HEK293 (cell line): ENCODE measurements at regions not wholly inside any gene's neighbourhood (a gene's known extent, or its start where the extent isn't known, plus 50 kb on each side); places are given as distances from the start of the nearest gene placed in this dataset.

Experiments
- CTCF ChIA-PET: fragments of 350-600 bp; formaldehyde crosslinking; extraction: SDS; loops from one replicate; lab custom pipeline; 2021; ENCODE audit warnings: antibody characterized with exemption; lab: Yijun Ruan, JAX
- POLR2A ChIA-PET: fragments of 300-600 bp; formaldehyde crosslinking; extraction: SDS; loops from one replicate; lab custom pipeline; 2020; ENCODE audit warnings: antibody characterized with exemption, inconsistent platforms; lab: Yijun Ruan, JAX
- H3K27ac ChIP-seq: fragments of 200-500 bp; sonication (Bioruptor generic); 2 replicates; pipeline ENCODE4 v1.5.1; 2014; ENCODE audit warnings: low read depth, low read length, control low read depth, inconsistent platforms; ENCODE audit errors: extremely low read depth
- H3K36me3 ChIP-seq, 2 experiments: fragments of 200-500 bp in 1 of 2; sonication (Bioruptor generic) in 1 of 2; 1 replicate in 1 of 2; 2 replicates in 1 of 2; pipeline ENCODE4 v1.5.1; 2014 to 2017; ENCODE audit warnings: inconsistent platforms in 2 of 2, low read length in 2 of 2; ENCODE audit not compliant: control insufficient read depth in 2 of 2, insufficient read depth in 1 of 2
- H3K4me1 ChIP-seq: fragments of 200-500 bp; sonication (Bioruptor generic); 2 replicates; pipeline ENCODE4 v1.5.1; 2014; ENCODE audit warnings: mild to moderate bottlenecking, low read length, inconsistent platforms; ENCODE audit not compliant: control insufficient read depth, insufficient read depth
- H3K4me3 ChIP-seq: 2 replicates; pipeline ENCODE4 v1.5.1; 2011; ENCODE audit warnings: low read depth, mild to moderate bottlenecking, control low read depth, low read length, moderate library complexity
- H3K9me3 ChIP-seq: fragments of 200-500 bp; sonication (Bioruptor generic); 2 replicates; pipeline ENCODE4 v1.5.1; 2014; ENCODE audit warnings: low read depth, low read length, inconsistent platforms; ENCODE audit not compliant: control insufficient read depth, insufficient read depth
- HOXA7 ChIP-seq: sonication (generic); formaldehyde crosslinking; IDR thresholded peaks from 2 replicates; pipeline ENCODE4 v1.8.1; 2022; ENCODE audit warnings: missing genetic modification reagents, borderline replicate concordance
- KLF17 ChIP-seq: fragments of 450-650 bp; formaldehyde crosslinking; IDR thresholded peaks from 2 replicates; pipeline ENCODE4 v1.5.1; 2016; ENCODE audit warnings: missing biosample characterization, missing genetic modification characterization
- KLF7 ChIP-seq: fragments of 450-650 bp; formaldehyde crosslinking; IDR thresholded peaks from 2 replicates; pipeline ENCODE4 v1.5.1; 2016; ENCODE audit warnings: missing biosample characterization, missing genetic modification characterization, borderline replicate concordance
- OSR2 ChIP-seq: fragments of 450-650 bp; formaldehyde crosslinking; IDR thresholded peaks from 2 replicates; pipeline ENCODE4 v1.5.1; 2016; ENCODE audit warnings: missing biosample characterization, missing genetic modification characterization
- PRDM4 ChIP-seq: fragments of 450-650 bp; formaldehyde crosslinking; IDR thresholded peaks from 2 replicates; pipeline ENCODE4 v1.5.1; 2017; ENCODE audit warnings: missing biosample characterization, missing genetic modification characterization
- REST ChIP-seq: fragments of 450-650 bp; formaldehyde crosslinking; IDR thresholded peaks from 2 replicates; pipeline ENCODE4 v1.5.1; 2016; ENCODE audit warnings: missing biosample characterization, missing genetic modification characterization
- WT1 ChIP-seq: fragments of 450-650 bp; formaldehyde crosslinking; IDR thresholded peaks from 2 replicates; pipeline ENCODE4 v1.5.1; 2016; ENCODE audit warnings: missing biosample characterization, missing genetic modification characterization
- ZBTB48 ChIP-seq: fragments of 450-650 bp; formaldehyde crosslinking; IDR thresholded peaks from 2 replicates; pipeline ENCODE4 v1.5.1; 2016; ENCODE audit warnings: missing biosample characterization, missing genetic modification characterization
- ZBTB49 ChIP-seq: fragments of 450-650 bp; formaldehyde crosslinking; IDR thresholded peaks from 2 replicates; pipeline ENCODE4 v1.5.1; 2016; ENCODE audit warnings: missing biosample characterization, missing genetic modification characterization, low read depth
- ZFP69B ChIP-seq: fragments of 450-650 bp; formaldehyde crosslinking; IDR thresholded peaks from 2 replicates; pipeline ENCODE4 v1.5.1; 2016; ENCODE audit warnings: missing biosample characterization, missing genetic modification characterization
- ZNF16 ChIP-seq: fragments of 450-650 bp; formaldehyde crosslinking; IDR thresholded peaks from 2 replicates; pipeline ENCODE4 v1.5.1; 2016; ENCODE audit warnings: low read depth, missing biosample characterization, missing genetic modification characterization
- ZNF169 ChIP-seq: fragments of 450-650 bp; formaldehyde crosslinking; IDR thresholded peaks from 2 replicates; pipeline ENCODE4 v1.5.1; 2016; ENCODE audit warnings: missing biosample characterization, missing genetic modification characterization
- ZNF175 ChIP-seq: fragments of 450-650 bp; formaldehyde crosslinking; IDR thresholded peaks from 2 replicates; pipeline ENCODE4 v1.5.1; 2016; ENCODE audit warnings: missing biosample characterization, missing genetic modification characterization
- ZNF19 ChIP-seq: fragments of 450-650 bp; formaldehyde crosslinking; IDR thresholded peaks from 2 replicates; pipeline ENCODE4; 2016; ENCODE audit warnings: missing biosample characterization, missing genetic modification characterization, low read depth
- ZNF248 ChIP-seq: fragments of 450-650 bp; formaldehyde crosslinking; IDR thresholded peaks from 2 replicates; pipeline ENCODE4 v1.5.1; 2017; ENCODE audit warnings: missing biosample characterization, missing genetic modification characterization
- ZNF280D ChIP-seq: fragments of 450-650 bp; formaldehyde crosslinking; IDR thresholded peaks from 2 replicates; pipeline ENCODE4 v1.5.1; 2016; ENCODE audit warnings: missing biosample characterization, missing genetic modification characterization
- ZNF350 ChIP-seq: fragments of 450-650 bp; formaldehyde crosslinking; IDR thresholded peaks from 2 replicates; pipeline ENCODE4 v1.5.0; 2017; ENCODE audit warnings: missing biosample characterization, mild to moderate bottlenecking, missing genetic modification characterization
- ZNF362 ChIP-seq: fragments of 450-650 bp; formaldehyde crosslinking; IDR thresholded peaks from 2 replicates; pipeline ENCODE4 v1.5.1; 2016; ENCODE audit warnings: missing biosample characterization, missing genetic modification characterization
- ZNF404 ChIP-seq: fragments of 450-650 bp; formaldehyde crosslinking; IDR thresholded peaks from 2 replicates; pipeline ENCODE4 v1.5.1; 2017; ENCODE audit warnings: missing biosample characterization, missing genetic modification characterization
- ZNF560 ChIP-seq: fragments of 450-650 bp; formaldehyde crosslinking; IDR thresholded peaks from 2 replicates; pipeline ENCODE4 v1.5.1; 2017; ENCODE audit warnings: missing biosample characterization, missing genetic modification characterization, borderline replicate concordance
- ZNF561 ChIP-seq: fragments of 450-650 bp; IDR thresholded peaks from 2 replicates; pipeline ENCODE4 v1.5.1; 2018; ENCODE audit warnings: missing biosample characterization, missing genetic modification characterization, borderline replicate concordance
- ZNF623 ChIP-seq: fragments of 450-650 bp; formaldehyde crosslinking; IDR thresholded peaks from 2 replicates; pipeline ENCODE4 v1.5.1; 2016; ENCODE audit warnings: missing biosample characterization, missing genetic modification characterization
- ZNF629 ChIP-seq: fragments of 450-650 bp; formaldehyde crosslinking; IDR thresholded peaks from 2 replicates; pipeline ENCODE4 v1.5.1; 2017; ENCODE audit warnings: missing biosample characterization, missing genetic modification characterization
- ZNF654 ChIP-seq: fragments of 450-650 bp; formaldehyde crosslinking; IDR thresholded peaks from 2 replicates; pipeline ENCODE4 v1.5.1; 2016; ENCODE audit warnings: low read depth, missing biosample characterization, missing genetic modification characterization
- ZNF677 ChIP-seq: fragments of 450-650 bp; IDR thresholded peaks from 2 replicates; pipeline ENCODE4 v1.5.0; 2018; ENCODE audit warnings: missing biosample characterization, mild to moderate bottlenecking, missing genetic modification characterization, moderate library complexity
- ZNF777 ChIP-seq: fragments of 450-650 bp; formaldehyde crosslinking; IDR thresholded peaks from 2 replicates; pipeline ENCODE4 v1.5.1; 2017; ENCODE audit warnings: missing biosample characterization, missing genetic modification characterization, borderline replicate concordance

GRCh38 chr14:39884091-39884490 is 451.9 kb upstream of the FBXO33 start (continued):
- TF ChIP-seq REST: no peak
- TF ChIP-seq ZBTB49: no peak
- TF ChIP-seq ZNF248 (tag by site-specific recombination): no peak
- TF ChIP-seq ZNF561 (tag by site-specific recombination): no peak
- no peak for TF ChIP-seq ZNF280D (tag by site-specific recombination)
- TF ChIP-seq ZBTB48 (tag by site-specific recombination): no peak
- TF ChIP-seq ZNF560 (tag by site-specific recombination): no peak
- no peak for TF ChIP-seq ZNF16 (tag by site-specific recombination)
- no peak for TF ChIP-seq ZNF350
- no peak for TF ChIP-seq OSR2 (tag by site-specific recombination)
- no peak for TF ChIP-seq ZNF19
- no peak for TF ChIP-seq ZNF677
- TF ChIP-seq WT1: no peak
- no peak for TF ChIP-seq ZNF169 (tag by site-specific recombination)
- TF ChIP-seq, all 188 proteins: peak for 0

GRCh38 chr14:39880965-39881364 is 448.7 kb upstream of the FBXO33 start:
- CTCF ChIA-PET: no interaction called here
- TF ChIP-seq ZNF677 (no peak), ZNF654 (tag by site-specific recombination) (no peak), ZFP69B (tag by site-specific recombination) (no peak), ZNF623 (no peak), ZNF362 (tag by site-specific recombination) (no peak), WT1 (no peak), HOXA7 (CRISPR knock-in tag) (no peak), ZNF777 (tag by site-specific recombination) (no peak), KLF7 (no peak), ZNF629 (tag by site-specific recombination) (no peak), KLF17 (no peak), ZNF404 (tag by site-specific recombination) (no peak), PRDM4 (tag by site-specific recombination) (no peak), ZNF175 (tag by site-specific recombination) (no peak)

More at GRCh38 chr14:39880965-39881364, 448.7 kb upstream of the FBXO33 start:
- POLR2A ChIA-PET: no interaction called here
- Histone ChIP-seq H3K9me3 (no peaks in the 10 kb centered on the region), H3K27ac (no peak overlapping the region), H3K36me3 (no peaks in the 10 kb centered on the region), H3K4me3 (no peak overlapping the region), H3K4me1 (no peaks in the 10 kb centered on the region)
